ENCODE measurements at regions not wholly inside any gene's neighbourhood (a gene's known extent, or its start where the extent isn't known, plus 50 kb on each side); places are given as distances from the start of the nearest gene placed in this dataset.

DNA sequence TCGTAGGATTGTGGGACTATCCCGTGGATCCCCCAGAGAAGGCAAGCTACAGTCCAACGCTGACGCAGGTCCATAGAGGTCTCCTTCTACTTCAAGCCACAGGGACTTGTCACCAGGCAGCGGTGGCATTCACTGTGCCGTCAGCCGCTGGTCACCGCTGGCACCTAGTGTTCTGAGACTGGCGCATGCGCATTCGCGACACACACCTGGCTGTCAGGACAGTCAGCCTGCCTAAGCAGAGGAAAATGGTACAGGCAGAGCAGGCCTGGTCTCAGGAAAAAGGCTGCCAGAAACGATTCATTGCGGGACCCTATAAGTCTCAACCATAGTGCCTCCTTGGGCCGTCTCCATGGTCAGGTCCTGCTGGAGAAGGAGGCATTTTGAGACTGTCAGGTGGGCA lies 138.0 kb upstream of the WSB1 start:
- no peak for TF ChIP-seq POLR2A (IDR thresholded peaks at IDR 0.05)
- TF ChIP-seq, protein P1, sequence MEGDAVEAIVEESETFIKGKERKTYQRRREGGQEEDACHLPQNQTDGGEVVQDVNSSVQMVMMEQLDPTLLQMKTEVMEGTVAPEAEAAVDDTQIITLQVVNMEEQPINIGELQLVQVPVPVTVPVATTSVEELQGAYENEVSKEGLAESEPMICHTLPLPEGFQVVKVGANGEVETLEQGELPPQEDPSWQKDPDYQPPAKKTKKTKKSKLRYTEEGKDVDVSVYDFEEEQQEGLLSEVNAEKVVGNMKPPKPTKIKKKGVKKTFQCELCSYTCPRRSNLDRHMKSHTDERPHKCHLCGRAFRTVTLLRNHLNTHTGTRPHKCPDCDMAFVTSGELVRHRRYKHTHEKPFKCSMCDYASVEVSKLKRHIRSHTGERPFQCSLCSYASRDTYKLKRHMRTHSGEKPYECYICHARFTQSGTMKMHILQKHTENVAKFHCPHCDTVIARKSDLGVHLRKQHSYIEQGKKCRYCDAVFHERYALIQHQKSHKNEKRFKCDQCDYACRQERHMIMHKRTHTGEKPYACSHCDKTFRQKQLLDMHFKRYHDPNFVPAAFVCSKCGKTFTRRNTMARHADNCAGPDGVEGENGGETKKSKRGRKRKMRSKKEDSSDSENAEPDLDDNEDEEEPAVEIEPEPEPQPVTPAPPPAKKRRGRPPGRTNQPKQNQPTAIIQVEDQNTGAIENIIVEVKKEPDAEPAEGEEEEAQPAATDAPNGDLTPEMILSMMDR (IDR thresholded peaks at IDR 0.05) = no peak

Data from body of pancreas (tissue), 4 donors.